GM18517 (cell line): ENCODE measurements at regions not wholly inside any gene's neighbourhood (a gene's known extent, or its start where the extent isn't known, plus 50 kb on each side); places are given as distances from the start of the nearest gene placed in this dataset.

Experiments
- ATAC-seq: cut with Tn5 transposase; IDR thresholded peaks from one replicate; pipeline ENCODE4 v1.9.1; 2021; ENCODE audit warnings: mild to moderate bottlenecking, moderate library complexity; ENCODE audit not compliant: unreplicated experiment

GRCh38 chr12:75908961-75909605 lies 122.5 kb downstream of the PHLDA1 start:
- ATAC-seq: no peak

GRCh38 chr12:75905922-75906321 lies 125.7 kb downstream of the PHLDA1 start:
- ATAC-seq: no peak

GRCh38 chr12:75900781-75901254 lies 130.8 kb downstream of the PHLDA1 start:
- no peak for ATAC-seq

- ATAC-seq: no peak
Measured at GRCh38 chr12:75900226-75900625, 131.3 kb downstream of the PHLDA1 start.

- ATAC-seq: no peak
Measured at GRCh38 chr12:75894965-75895754, 136.4 kb downstream of the PHLDA1 start.

GRCh38 chr12:75893765-75894164 lies 137.8 kb downstream of the PHLDA1 start:
- no peak for ATAC-seq

- no peak for ATAC-seq
Measured at GRCh38 chr12:75892731-75893408, 138.7 kb downstream of the PHLDA1 start.

- ATAC-seq: no peak
Measured at GRCh38 chr12:75891072-75891471, 140.5 kb downstream of the PHLDA1 start.

GRCh38 chr12:75890660-75891059 lies 140.9 kb downstream of the PHLDA1 start:
- no peak for ATAC-seq

GRCh38 chr12:75890141-75890540 lies 141.4 kb downstream of the PHLDA1 start:
- ATAC-seq: no peak

GRCh38 chr12:75888874-75889613 lies 142.5 kb downstream of the PHLDA1 start:
- ATAC-seq: no peak

- ATAC-seq: no peak
Measured at GRCh38 chr12:75888399-75888798, 143.2 kb downstream of the PHLDA1 start.

GRCh38 chr12:75887979-75888378 lies 143.6 kb downstream of the PHLDA1 start:
- ATAC-seq: no peak

GRCh38 chr12:75884465-75884985 lies 147.1 kb downstream of the PHLDA1 start:
- ATAC-seq: no peak

GRCh38 chr12:75883241-75883640 lies 148.3 kb downstream of the PHLDA1 start:
- no peak for ATAC-seq

GRCh38 chr12:75882421-75882820 lies 149.2 kb downstream of the PHLDA1 start:
- ATAC-seq: no peak

GRCh38 chr12:75881920-75882319 lies 149.7 kb downstream of the PHLDA1 start:
- ATAC-seq: no peak

GRCh38 chr12:75877763-75878621 lies 153.6 kb downstream of the PHLDA1 start:
- no peak for ATAC-seq

- no peak for ATAC-seq
Measured at GRCh38 chr12:75876832-75877762, 154.5 kb downstream of the PHLDA1 start.
